Right renal cortex interstitium (tissue), 3 donors: ENCODE measurements at regions not wholly inside any gene's neighbourhood (a gene's known extent, or its start where the extent isn't known, plus 50 kb on each side); places are given as distances from the start of the nearest gene placed in this dataset.
"Not testable (repeated sequence)": the region's sequence is repeated elsewhere in the genome, so short reads cannot be mapped to it uniquely, and the experiment has no call there.

Experiments used
- DNase-seq, 3 donors: peaks; one replicate each; pipeline ENCODE4 v3.0.0-alpha.2; 2013; ENCODE audit warnings: low read depth in 3 of 3, low spot score in 2 of 3

GRCh38 chr14:85907536-85907935, 377.6 kb downstream of the FLRT2 start:
- no peak for DNase-seq

GRCh38 chr14:85897808-85898207, 367.9 kb downstream of the FLRT2 start:
- DNase-seq, result no peak

GRCh38 chr14:85895603-85896002, 365.7 kb downstream of the FLRT2 start:
- no peak for DNase-seq

GRCh38 chr14:85892251-85892650, 362.3 kb downstream of the FLRT2 start:
- DNase-seq, result no peak

GRCh38 chr14:85883966-85884365, 354.0 kb downstream of the FLRT2 start:
- DNase-seq, result no peak

GRCh38 chr14:85883101-85883500, 353.2 kb downstream of the FLRT2 start:
- DNase-seq, result no peak

- no peak for DNase-seq
Measured at GRCh38 chr14:85881935-85882334, 352.0 kb downstream of the FLRT2 start.

- no peak for DNase-seq
Measured at GRCh38 chr14:85878874-85879273, 348.9 kb downstream of the FLRT2 start.

GRCh38 chr14:85873006-85873405, 343.1 kb downstream of the FLRT2 start:
- no peak for DNase-seq

GRCh38 chr14:85867450-85867849, 337.5 kb downstream of the FLRT2 start:
- no peak for DNase-seq

- DNase-seq, result no peak
Measured at GRCh38 chr14:85865701-85866100, 335.8 kb downstream of the FLRT2 start.

- DNase-seq, result no peak
Measured at GRCh38 chr14:85858634-85859033, 328.7 kb downstream of the FLRT2 start.

GRCh38 chr14:85856430-85856829, 326.5 kb downstream of the FLRT2 start:
- no peak for DNase-seq

GRCh38 chr14:85853996-85854526, 324.1 kb downstream of the FLRT2 start:
- DNase-seq, result no peak

- no peak for DNase-seq
Measured at GRCh38 chr14:85852906-85853305, 323.0 kb downstream of the FLRT2 start.

- not testable (repeated sequence) for DNase-seq
Measured at GRCh38 chr14:85852123-85852522, 322.2 kb downstream of the FLRT2 start.

- not testable (repeated sequence) for DNase-seq
Measured at GRCh38 chr14:85830549-85830948, 300.6 kb downstream of the FLRT2 start.

GRCh38 chr14:85829601-85830000, 299.7 kb downstream of the FLRT2 start:
- DNase-seq, result not testable (repeated sequence)

GRCh38 chr14:85824526-85824925, 294.6 kb downstream of the FLRT2 start:
- DNase-seq, result no peak

- DNase-seq, result no peak
Measured at GRCh38 chr14:85822236-85822635, 292.3 kb downstream of the FLRT2 start.

GRCh38 chr14:85817430-85817829, 287.5 kb downstream of the FLRT2 start:
- DNase-seq, result no peak

GRCh38 chr14:85813040-85813439, 283.1 kb downstream of the FLRT2 start:
- no peak for DNase-seq

GRCh38 chr14:85811340-85811739, 281.4 kb downstream of the FLRT2 start:
- no peak for DNase-seq
